Small intestine (tissue), 7 donors: ENCODE measurements at regions not wholly inside any gene's neighbourhood (a gene's known extent, or its start where the extent isn't known, plus 50 kb on each side); places are given as distances from the start of the nearest gene placed in this dataset.

ENCODE experiments used
- DNase-seq, 2 donors: peaks; one replicate each; pipeline versions ENCODE4 v3.0.0 to v3.0.0-alpha.2; 2013
- FAIRE-seq: peaks from 2 replicates; lab custom pipeline; 2012; peaks lifted over from hg19 to GRCh38; lab: Jason Lieb, UNC
- H3K27ac ChIP-seq, 3 donors: one replicate each; pipeline ENCODE4 v1.5.1; 2013; ENCODE audit warnings: low read length in 2 of 3, mild to moderate bottlenecking in 2 of 3, control low read depth in 1 of 3, inconsistent platforms in 1 of 3, low read depth in 1 of 3, moderate library complexity in 1 of 3
- H3K27me3 ChIP-seq, 3 donors: one replicate each; pipeline ENCODE4 v1.6.1; 2013; ENCODE audit warnings: low read length in 3 of 3, inconsistent platforms in 1 of 3; ENCODE audit not compliant: control insufficient read depth in 3 of 3, insufficient read depth in 3 of 3
- H3K36me3 ChIP-seq, 3 donors: one replicate each; pipeline ENCODE4 v1.6.1; 2013; ENCODE audit warnings: low read length in 3 of 3, inconsistent platforms in 1 of 3, low read depth in 1 of 3, mild to moderate bottlenecking in 1 of 3, moderate library complexity in 1 of 3; ENCODE audit not compliant: control insufficient read depth in 3 of 3, insufficient read depth in 2 of 3
- H3K4me1 ChIP-seq, 3 donors: one replicate each; pipeline ENCODE4 v1.6.1; 2013; ENCODE audit warnings: low read length in 2 of 3, inconsistent platforms in 1 of 3, low read depth in 1 of 3, mild to moderate bottlenecking in 1 of 3, moderate library complexity in 1 of 3; ENCODE audit not compliant: control insufficient read depth in 3 of 3, insufficient read depth in 2 of 3
- H3K4me3 ChIP-seq, 3 donors: one replicate each; pipeline ENCODE4 v1.5.1; 2013; ENCODE audit warnings: low read length in 3 of 3, control low read depth in 1 of 3, inconsistent platforms in 1 of 3, low read depth in 1 of 3, mild to moderate bottlenecking in 1 of 3, moderate library complexity in 1 of 3
- H3K9me3 ChIP-seq, 2 donors: one replicate each; pipeline ENCODE4 v1.6.1; 2013; ENCODE audit warnings: low read depth in 1 of 2, low read length in 1 of 2; ENCODE audit not compliant: control insufficient read depth in 2 of 2, insufficient read depth in 1 of 2
- WGBS, 3 donors: extraction: QIAGEN DNeasy Blood & Tissue Kit; methylation state at CpG; one replicate each; pipeline ENCODE4 v1.1.7; 2013; 5-methylcytosine and 5-hydroxymethylcytosine counted together
- donor health status: healthy with polysubstance abuse.
- donor health status: control.
- donor health status: control.
- donor health status: Bipolar disorder and iron deficiency.
- donor health status: healthy.

GRCh38 chr20:22381812-22382416, 202.5 kb downstream of the FOXA2 start:
- no peak for FAIRE-seq
- Histone ChIP-seq H3K27ac (no peak overlapping the region), H3K4me1 (no peaks in the 10 kb centered on the region), H3K4me3 (no peak overlapping the region), H3K9me3 (no peaks in the 10 kb centered on the region), H3K27me3 (peaks cover 0 to 4% (median 2%) of the 10 kb centered on the region in 3 donors), H3K36me3 (no peaks in the 10 kb centered on the region)
- WGBS, 3 donors = 63 to 80% (median 74%) methylated on average over 4 of the region's 4 CpGs
- DNase-seq = no peak

DNA sequence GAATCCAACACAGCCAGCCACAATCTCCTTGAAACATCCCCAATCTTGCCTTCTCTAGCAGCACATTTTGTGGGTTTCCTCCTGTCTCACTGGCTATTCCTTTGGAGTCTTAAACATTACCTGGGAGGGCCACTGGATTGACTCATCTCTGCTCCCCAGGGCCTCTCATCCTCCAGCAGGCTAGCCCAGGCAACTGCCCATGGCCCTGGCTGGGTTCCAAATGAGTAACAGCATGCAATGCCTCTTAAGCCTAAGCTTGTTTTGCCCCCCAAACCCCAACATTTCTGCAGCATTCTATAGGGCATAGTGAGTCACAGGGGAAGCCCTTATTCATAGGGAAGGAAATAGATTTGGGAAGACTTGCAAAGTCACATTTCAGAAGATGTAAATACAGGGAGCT, 204.9 kb downstream of the FOXA2 start:
- no peak overlapping the region for H3K4me3 ChIP-seq
- no peak overlapping the region for H3K27ac ChIP-seq
- no peaks in the 10 kb centered on the region for H3K36me3 ChIP-seq
- no peak for FAIRE-seq
- no peak for DNase-seq
- peaks cover 0 to 2% (median 0%) of the 10 kb centered on the region in 3 donors for H3K27me3 ChIP-seq
- no peaks in the 10 kb centered on the region for H3K4me1 ChIP-seq
- no peaks in the 10 kb centered on the region for H3K9me3 ChIP-seq

DNA sequence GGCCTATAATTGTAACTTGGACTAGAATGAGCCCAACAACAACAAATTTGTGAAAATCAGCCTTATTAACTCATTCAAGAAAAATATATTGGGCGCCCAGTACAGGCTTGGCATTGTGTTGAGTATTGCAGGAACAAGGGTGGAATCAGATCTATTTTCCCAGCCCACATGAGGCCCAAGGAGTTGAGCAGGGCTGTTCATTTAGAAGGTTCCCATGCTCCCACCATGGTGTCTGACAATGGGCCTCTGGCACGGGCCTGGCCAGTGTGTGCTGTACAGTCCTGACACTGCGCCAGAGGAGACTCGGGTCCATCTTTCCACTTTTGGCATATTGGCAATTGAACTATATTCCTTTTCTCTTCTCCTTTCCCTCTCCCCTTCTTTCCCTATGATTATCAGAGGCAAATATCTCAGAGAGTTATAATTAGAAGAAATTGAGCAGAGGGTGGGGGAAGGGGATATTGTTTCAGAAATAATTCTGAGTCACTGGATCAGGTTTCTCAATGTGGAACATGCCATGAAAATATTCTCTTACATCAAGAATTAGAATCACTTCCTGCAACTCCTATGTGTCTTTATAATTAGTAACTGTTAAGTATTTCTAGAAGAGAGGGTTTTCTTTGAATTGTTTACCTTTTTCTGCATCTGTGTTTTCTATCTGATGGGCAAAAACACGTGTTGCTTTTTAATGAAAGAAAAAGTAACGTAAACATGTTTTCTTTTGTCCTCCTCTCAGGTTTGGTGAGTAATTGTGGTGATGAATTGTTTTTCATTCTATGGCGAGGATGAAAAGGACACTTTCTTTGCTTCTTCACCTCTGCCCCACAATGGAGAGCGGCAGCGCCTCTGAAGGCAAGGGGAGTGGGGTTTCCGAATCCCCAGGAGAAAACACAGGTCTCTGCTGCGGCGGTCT, 209.4 kb downstream of the FOXA2 start:
- no peaks in the 10 kb centered on the region for H3K4me1 ChIP-seq
- 77 to 85% (median 84%) methylated on average over 12 of the region's 12 CpGs for WGBS, 3 donors
- FAIRE-seq = no peak

DNA sequence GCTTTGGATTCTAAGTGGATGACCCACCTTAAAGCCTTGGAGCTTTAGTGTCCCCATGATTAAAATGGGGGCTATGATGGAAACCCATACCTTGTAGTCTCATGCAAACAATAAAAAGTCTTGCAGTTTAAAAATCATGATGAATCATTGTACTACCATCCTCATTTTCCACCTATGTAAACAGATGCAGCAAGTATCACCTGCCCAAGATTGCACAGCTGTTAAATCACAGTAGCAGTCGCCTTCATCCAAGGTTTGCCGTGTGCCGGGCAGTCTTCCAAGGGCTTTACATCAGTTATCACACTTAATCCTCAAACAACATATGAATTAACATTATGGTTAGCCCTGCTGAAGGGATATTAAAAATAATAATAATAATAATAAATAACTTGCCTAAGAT, 210.3 kb downstream of the FOXA2 start:
- DNase-seq (no peak), FAIRE-seq (no peak)
- no peaks in the 10 kb centered on the region for H3K36me3 ChIP-seq
- WGBS, 3 donors = 15 to 60% (median 39%) methylated on average over 3 of the region's 3 CpGs
- no peaks in the 10 kb centered on the region for H3K4me1 ChIP-seq
- H3K9me3 ChIP-seq = no peaks in the 10 kb centered on the region
- peaks cover 0 to 13% (median 0%) of the 10 kb centered on the region in 3 donors for H3K27me3 ChIP-seq
- no peak overlapping the region for H3K4me3 ChIP-seq
- H3K27ac ChIP-seq = no peak overlapping the region

More for the DNA sequence above, 209.4 kb downstream of the FOXA2 start:
- Histone ChIP-seq H3K9me3 (no peaks in the 10 kb centered on the region), H3K27ac (no peak overlapping the region), H3K36me3 (no peaks in the 10 kb centered on the region), H3K27me3 (peaks cover 0 to 13% (median 0%) of the 10 kb centered on the region in 3 donors), H3K4me3 (no peak overlapping the region)
- DNase-seq = no peak

DNA sequence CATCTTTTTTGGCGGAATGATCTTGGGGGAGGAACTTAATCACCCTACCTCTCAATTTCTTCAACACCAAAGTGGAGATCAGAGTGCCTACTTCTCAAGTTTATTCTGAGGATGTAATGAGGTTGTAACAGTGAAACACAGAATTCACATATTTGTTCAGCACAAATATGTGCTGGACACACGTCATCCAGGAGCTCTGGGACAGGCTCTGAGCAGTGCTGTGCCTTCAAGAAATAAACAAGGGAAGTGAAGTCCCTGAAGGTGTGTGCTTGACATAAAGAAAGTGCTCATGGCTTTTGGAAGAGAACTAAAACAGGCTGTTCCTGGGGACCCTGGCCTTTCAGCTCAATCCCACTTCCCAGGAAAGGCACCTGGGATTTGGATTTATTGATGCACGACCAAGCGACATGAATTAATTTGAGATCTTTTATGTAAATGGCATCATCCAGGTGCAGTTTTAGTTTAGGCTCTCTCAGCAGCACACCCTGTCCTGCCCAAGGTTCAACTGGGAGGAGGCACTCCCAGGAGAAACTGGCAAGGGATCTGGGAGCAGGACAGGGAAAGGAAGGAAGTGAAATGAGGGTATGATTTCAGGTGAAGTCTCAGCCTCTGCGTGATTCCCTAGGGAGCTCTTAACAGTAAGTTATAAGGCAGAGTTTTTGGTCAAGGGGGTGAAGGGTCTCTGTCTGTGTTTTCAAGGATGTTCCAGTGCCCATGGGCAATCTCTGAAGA, 211.0 kb downstream of the FOXA2 start:
- Histone ChIP-seq H3K36me3 (no peaks in the 10 kb centered on the region), H3K4me3 (no peak overlapping the region), H3K4me1 (no peaks in the 10 kb centered on the region), H3K27me3 (peaks cover 0 to 13% (median 0%) of the 10 kb centered on the region in 3 donors), H3K27ac (no peak overlapping the region), H3K9me3 (no peaks in the 10 kb centered on the region)
- WGBS, 3 donors = 52 to 73% (median 63%) methylated on average over 5 of the region's 5 CpGs
- FAIRE-seq = no peak
- no peak for DNase-seq

DNA sequence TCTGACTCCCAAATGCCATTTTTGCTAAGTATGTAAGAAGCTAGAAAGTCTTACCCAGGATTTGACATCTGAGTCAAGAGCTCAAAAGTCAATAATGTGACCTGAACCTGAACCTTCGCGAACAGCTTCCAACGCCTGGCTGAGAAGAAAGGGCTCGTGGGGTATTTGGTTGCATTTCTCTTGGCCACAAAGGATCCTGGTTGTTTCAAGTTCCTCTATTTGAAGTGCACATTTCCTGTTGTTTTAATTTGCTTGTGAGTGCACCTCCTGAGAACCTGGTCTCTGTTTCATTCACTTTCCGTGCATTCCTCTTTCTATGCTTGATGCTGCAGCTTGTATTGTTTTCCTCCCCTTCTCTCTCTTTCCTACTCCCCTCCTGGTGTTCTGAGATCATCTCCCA, 212.5 kb downstream of the FOXA2 start:
- Histone ChIP-seq H3K9me3 (no peaks in the 10 kb centered on the region), H3K27me3 (peaks cover 0 to 13% (median 0%) of the 10 kb centered on the region in 3 donors), H3K4me3 (no peak overlapping the region), H3K4me1 (no peaks in the 10 kb centered on the region), H3K27ac (no peak overlapping the region), H3K36me3 (no peaks in the 10 kb centered on the region)
- 46 to 73% (median 58%) methylated on average over 5 of the region's 5 CpGs for WGBS, 3 donors
- DNase-seq = no peak
- no peak for FAIRE-seq

GRCh38 chr20:22370137-22370536, 214.2 kb downstream of the FOXA2 start:
- Histone ChIP-seq H3K27me3 (peaks cover 0 to 16% (median 0%) of the 10 kb centered on the region in 3 donors), H3K4me3 (no peak overlapping the region), H3K36me3 (no peaks in the 10 kb centered on the region), H3K27ac (no peak overlapping the region), H3K4me1 (no peaks in the 10 kb centered on the region), H3K9me3 (no peaks in the 10 kb centered on the region)
- DNase-seq (no peak), FAIRE-seq (no peak)
- 80 to 84% (median 82%) methylated on average over 2 of the region's 2 CpGs for WGBS, 3 donors

DNA sequence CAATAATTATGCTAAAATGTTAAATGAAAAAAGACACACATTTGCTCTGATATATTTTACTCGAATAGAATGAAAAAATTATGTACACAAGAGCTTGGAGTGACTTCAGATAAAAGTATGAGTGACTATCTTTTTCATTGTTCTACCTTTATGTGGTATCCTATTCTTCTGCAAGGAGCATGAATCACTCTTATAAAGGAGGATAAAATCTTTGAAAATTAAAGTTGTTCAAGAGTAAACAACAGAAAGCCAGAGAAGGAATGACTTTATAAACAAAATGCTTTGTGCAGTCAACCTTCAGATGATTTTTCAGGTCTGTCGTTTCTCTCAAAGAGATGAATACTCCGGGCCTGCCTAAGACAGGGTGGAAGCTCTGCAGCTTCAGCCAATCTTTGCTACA, 215.3 kb downstream of the FOXA2 start:
- Histone ChIP-seq H3K36me3 (no peaks in the 10 kb centered on the region), H3K9me3 (no peaks in the 10 kb centered on the region), H3K27me3 (peaks cover 0 to 18% (median 0%) of the 10 kb centered on the region in 3 donors), H3K4me1 (no peaks in the 10 kb centered on the region), H3K27ac (no peak overlapping the region), H3K4me3 (no peak overlapping the region)
- FAIRE-seq (no peak), DNase-seq (no peak)
- WGBS, 3 donors = 58 to 66% (median 62%) methylated on average over 3 of the region's 3 CpGs
